ENCODE measurements at regions not wholly inside any gene's neighbourhood (a gene's known extent, or its start where the extent isn't known, plus 50 kb on each side); places are given as distances from the start of the nearest gene placed in this dataset.
"Not testable (repeated sequence)": the region's sequence is repeated elsewhere in the genome, so short reads cannot be mapped to it uniquely, and the experiment has no call there.

DNA sequence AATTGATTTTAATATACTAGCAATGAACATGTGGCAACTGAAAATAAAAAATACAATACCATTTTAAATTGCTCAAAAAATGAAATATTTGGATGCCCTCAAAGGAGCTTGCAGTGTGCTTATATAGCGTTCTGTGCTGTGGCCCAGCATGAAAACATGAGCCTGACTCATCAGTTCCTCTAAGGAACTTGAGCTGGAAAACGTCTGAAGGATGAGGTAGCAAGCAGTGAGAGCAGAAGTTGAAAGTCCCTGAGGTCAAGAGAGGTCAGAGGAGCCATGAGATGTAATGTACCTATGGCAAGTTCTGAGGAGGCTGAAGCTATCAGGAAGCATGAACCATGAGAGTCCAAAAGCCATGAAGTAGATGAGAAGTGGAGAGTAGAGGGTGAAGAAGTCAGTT, 59.7 kb downstream of the HMGB3 start:
- DNase-seq (ENCODE audit: low read depth, low spot score): no peak

DNA sequence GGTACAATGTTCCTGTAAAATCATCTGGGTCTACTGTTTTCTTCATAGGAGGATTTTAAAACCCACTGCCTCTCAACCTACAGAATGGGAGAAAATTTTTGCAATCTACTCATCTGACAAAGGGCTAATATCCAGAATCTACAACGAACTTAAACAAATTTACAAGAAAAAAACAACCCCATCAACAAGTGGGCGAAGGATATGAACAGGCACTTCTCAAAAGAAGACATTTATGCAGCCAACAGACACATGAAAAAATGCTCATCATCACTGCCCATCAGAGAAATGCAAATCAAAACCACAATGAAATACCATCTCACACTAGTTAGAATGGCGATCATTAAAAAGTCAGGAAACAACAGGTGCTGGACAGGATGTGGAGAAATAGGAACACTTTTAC, 83.2 kb downstream of the HMGB3 start:
- not testable (repeated sequence) for DNase-seq (ENCODE audit: low read depth, low spot score)

DNA sequence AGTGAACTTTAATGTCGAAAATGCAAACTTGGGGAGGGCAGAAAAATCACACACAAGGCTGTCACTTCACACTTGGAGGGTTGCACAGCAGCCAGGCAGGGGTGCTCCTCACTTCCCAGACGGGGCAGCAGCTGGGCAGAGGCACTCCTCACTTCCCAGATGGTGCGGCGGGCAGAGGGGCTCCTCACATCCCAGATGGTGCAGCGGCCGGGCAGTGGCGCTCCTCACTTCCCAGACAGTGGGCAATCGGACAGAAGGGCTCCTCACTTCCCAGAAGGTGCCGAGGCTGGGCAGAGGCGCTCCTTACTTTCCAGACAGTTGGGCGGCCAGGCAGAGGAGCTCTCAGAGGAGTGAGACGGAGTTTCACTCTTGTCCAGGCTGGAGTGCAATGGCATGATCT, 90.6 kb downstream of the HMGB3 start:
- DNase-seq (ENCODE audit: low read depth, low spot score): no peak

DNA sequence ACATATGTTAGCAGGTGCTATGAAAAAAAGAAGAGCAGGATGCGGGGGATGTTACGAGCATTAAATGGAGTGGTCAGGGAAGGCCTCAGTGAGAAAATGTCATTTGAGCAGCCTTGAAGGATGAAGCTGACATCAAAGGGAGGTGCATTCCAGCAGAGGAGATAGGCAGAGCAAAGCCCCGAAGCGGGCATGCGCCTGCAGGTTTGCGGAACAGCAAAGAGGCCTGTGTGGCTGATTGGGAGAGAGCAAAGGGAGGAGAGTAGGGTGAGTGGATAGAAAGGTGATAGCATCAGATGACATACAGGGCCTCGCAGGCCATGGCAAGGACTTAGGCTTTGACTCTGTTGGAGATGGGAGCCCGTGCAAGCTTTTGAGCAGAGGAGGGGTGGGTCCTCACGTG, 95.4 kb upstream of the GPR50 start:
- no peak for DNase-seq (ENCODE audit: low read depth, low spot score)

DNA sequence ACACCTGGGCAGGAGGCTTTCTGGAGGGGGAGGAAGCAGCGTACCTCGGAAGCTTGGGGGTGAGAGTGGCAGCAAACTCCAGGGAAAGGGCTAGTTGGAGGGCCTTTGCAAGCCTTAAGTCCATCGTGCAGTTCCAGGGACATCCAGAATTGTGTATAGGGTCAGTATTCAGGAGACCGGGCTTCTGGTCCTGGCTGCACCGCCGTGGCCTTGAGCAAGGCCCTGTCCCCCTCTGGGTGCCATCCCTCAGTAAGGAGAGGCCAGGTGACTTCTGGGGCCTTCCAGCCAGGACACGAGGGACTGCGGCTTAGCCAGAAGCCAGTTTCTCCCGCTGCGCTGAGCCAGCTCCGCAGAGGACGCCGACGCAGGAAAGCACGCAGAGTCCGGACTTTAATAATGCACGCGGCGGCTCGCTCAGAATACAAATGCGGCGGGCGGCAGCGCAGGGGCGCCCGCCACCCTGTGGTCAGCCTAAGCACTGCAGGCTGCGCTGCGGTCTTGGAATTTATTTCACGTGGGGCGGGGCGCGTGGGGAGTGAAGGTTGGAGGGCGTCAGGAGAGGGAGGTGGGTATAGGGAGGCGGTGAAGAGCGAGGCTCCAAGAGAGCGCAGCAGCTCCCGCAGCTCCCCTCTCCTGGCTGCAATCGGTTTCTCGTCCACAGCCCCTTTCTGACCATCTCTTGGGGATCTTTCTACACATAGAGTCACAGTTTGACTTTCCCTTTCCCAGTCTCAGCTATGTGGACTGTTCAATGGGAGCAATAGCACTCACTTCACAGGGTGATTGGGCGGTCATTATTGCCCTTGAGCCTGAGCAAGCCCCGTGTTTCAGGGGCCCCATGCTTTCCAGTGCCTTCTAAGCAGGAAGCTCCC, 94.1 kb upstream of the GPR50 start:
- peak; percentile 31 for DNase-seq (ENCODE audit: low read depth, low spot score)

DNA sequence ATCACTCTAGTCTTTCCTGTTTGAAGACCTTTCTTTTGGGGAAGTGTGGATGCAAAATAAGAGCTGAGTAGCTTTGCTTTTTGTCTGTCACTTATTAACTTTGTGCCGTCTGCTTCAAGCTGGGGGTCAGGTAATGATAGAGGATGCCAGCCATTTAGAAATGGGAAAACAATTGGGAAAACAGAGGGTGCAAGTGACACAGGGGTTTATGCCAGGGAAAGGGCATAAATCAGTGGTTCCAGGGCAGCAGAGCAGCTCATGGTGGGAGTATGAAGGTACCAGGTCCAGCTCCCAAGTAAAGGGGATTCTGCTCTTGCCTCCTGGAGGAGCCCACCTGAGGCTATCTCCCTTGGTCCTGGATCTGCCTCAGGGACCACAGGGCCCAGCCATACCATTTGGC, 91.9 kb upstream of the GPR50 start:
- no peak for DNase-seq (ENCODE audit: low read depth, low spot score)

DNA sequence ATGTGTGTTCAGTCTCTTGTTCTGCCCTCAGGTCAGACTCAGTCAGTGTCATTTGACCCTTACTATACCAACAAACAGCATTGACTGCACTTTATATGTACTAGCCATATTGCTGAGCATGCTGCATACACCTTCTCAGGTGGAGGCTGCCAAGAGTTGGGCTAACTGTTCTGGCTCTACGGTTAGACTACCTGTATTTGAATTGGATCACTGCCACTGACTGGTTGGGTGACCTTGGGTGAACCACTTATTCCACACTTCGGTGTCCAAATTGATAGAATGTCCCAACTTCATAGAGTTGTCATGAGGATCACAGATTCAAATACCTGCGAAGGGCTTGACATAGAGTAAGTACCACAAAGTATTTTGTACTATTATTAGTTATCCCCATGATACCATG, 91.2 kb upstream of the GPR50 start:
- DNase-seq (ENCODE audit: low read depth, low spot score): no peak

DNA sequence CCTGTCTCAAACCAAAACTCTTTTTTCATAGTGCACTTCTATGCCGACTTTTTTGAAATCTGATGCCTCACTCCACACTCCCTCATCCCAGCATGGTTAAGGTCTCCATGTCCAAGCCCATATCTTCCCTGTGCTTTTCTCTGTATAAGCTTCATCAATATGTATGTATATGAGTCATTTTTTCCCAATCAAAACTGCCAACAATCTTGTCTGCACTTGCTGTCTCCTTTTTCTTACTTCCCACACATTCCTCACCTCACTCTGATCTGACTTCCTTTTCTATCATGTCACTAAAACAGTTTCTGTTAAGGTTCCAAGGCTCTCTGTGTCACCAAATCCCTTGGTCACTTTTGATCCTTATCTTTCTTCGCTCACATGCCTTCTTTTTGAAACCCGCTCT, 88.2 kb upstream of the GPR50 start:
- no peak for DNase-seq (ENCODE audit: low read depth, low spot score)

DNA sequence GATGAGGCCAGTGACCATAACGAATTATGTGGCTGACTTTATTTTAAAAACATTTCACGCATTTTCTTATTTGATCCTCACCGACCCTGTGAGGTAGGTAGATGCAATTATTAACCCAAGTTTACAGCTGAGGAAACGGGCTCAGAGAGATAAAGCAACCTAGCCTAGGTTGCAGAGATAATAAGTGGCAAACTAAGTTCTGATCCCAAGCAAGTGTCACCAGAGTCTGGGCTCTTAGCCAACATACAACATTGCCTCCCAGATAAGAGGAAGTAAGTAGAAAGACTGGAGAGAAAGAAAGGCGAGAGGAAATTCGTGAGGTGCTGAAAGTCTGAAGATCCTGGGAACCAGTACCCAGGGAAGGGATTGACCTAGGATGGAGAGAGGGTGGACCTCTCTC, 77.4 kb upstream of the GPR50 start:
- DNase-seq (ENCODE audit: low read depth, low spot score): no peak

DNA sequence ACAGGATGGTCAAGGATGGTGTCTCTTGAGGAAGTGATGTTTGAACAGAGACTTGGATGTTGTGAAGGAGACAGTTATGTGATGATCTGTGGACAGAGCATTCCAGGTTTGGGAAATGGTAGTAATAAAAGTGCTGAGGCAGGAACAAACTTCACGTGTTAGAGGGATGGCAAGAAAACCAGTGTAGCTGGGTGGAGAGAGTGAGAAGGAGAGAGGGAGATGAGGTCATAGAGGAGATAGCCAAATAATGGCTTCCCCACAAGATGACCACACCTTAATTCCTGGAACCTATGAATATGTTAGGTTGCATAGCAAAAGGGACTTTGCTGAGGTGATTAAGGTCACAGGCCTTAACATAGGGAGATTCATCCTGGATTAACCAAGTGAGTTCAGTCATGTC, 75.6 kb upstream of the GPR50 start:
- DNase-seq (ENCODE audit: low read depth, low spot score): no peak

DNA sequence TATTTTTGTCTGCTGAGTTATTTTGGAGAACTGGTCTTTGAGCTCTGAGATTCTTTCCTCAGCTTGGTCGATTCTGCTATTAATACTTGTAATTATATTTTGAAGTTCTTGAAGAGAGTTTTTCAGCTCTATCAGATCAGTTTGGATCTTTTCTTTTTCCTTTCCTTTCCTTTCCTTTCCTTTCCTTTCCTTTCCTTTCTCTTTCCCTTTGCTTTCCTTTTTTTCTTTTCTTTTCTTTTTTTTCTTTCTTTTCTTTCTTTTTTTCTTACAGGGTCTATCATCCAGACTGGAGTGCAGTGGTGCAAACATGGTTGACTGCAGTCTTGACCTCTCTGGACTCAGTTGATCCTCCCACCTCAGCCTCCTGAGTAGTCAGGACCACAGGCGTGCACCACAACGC, 63.2 kb upstream of the GPR50 start:
- DNase-seq (ENCODE audit: low read depth, low spot score): not testable (repeated sequence)
